ENCODE measurements at regions not wholly inside any gene's neighbourhood (a gene's known extent, or its start where the extent isn't known, plus 50 kb on each side); places are given as distances from the start of the nearest gene placed in this dataset.

GRCh38 chr14:49446801-49447200 lies 139.4 kb downstream of the RPS29 start:
- TF ChIP-seq CTCF (IDR thresholded peaks at IDR 0.05), result no peak
- TF ChIP-seq EZH2 (IDR thresholded peaks at IDR 0.05; ENCODE audit: borderline replicate concordance, insufficient read depth, low read depth, low read length, poor library complexity, severe bottlenecking), result no peak
